SH-SY5Y (cell line): ENCODE measurements at regions not wholly inside any gene's neighbourhood (a gene's known extent, or its start where the extent isn't known, plus 50 kb on each side); places are given as distances from the start of the nearest gene placed in this dataset.

Source experiments
- GATA2 ChIP-seq: IDR thresholded peaks from 2 replicates; pipeline ENCODE4 v1.6.1; 2011; ENCODE audit warnings: mild to moderate bottlenecking, low read depth, low read length
- GATA3 ChIP-seq: IDR thresholded peaks from 2 replicates; pipeline ENCODE4 v1.6.1; 2011; ENCODE audit warnings: low read depth, mild to moderate bottlenecking, low read length, moderate library complexity

GRCh38 chr13:21833921-21834320 lies 163.0 kb downstream of the FGF9 start:
- TF ChIP-seq GATA3 (no peak), GATA2 (no peak)

GRCh38 chr13:21834521-21834920 lies 163.6 kb downstream of the FGF9 start:
- TF ChIP-seq GATA2 (no peak), GATA3 (no peak)

- TF ChIP-seq GATA3 (no peak), GATA2 (no peak)
These were observed 166.4 kb downstream of the FGF9 start for GRCh38 chr13:21837288-21837687.

GRCh38 chr13:21837841-21838551 lies 167.1 kb downstream of the FGF9 start:
- TF ChIP-seq GATA3: no peak

GRCh38 chr13:21846605-21847004 lies 175.7 kb downstream of the FGF9 start:
- TF ChIP-seq GATA2: no peak
- TF ChIP-seq GATA3: no peak

GRCh38 chr13:21849323-21849722 lies 178.4 kb downstream of the FGF9 start:
- TF ChIP-seq GATA2 (no peak), GATA3 (no peak)

GRCh38 chr13:21850013-21851006 lies 179.4 kb downstream of the FGF9 start:
- TF ChIP-seq GATA3 (no peak), GATA2 (no peak)

GRCh38 chr13:21852043-21852442 lies 181.2 kb downstream of the FGF9 start:
- TF ChIP-seq GATA2 (no peak), GATA3 (no peak)

GRCh38 chr13:21853779-21854178 lies 182.9 kb downstream of the FGF9 start:
- TF ChIP-seq GATA2: no peak
- TF ChIP-seq GATA3: no peak

GRCh38 chr13:21868823-21869222 lies 197.9 kb downstream of the FGF9 start:
- TF ChIP-seq GATA2 (no peak), GATA3 (no peak)

- TF ChIP-seq GATA2 (no peak), GATA3 (no peak)
These were observed 200.5 kb downstream of the FGF9 start for GRCh38 chr13:21871382-21871781.

GRCh38 chr13:21871919-21872318 lies 201.0 kb downstream of the FGF9 start:
- no peak for TF ChIP-seq GATA3
- TF ChIP-seq GATA2: no peak

- no peak for TF ChIP-seq GATA2
- TF ChIP-seq GATA3: no peak
These were observed 201.9 kb downstream of the FGF9 start for GRCh38 chr13:21872795-21873194.

GRCh38 chr13:21875116-21875515 lies 204.2 kb downstream of the FGF9 start:
- TF ChIP-seq GATA2 (no peak), GATA3 (no peak)

GRCh38 chr13:21879263-21879914 lies 208.5 kb downstream of the FGF9 start:
- TF ChIP-seq GATA3: no peak
- TF ChIP-seq GATA2: peak; percentile 7; the same call in 1 of the 2 replicates
